HCT116 (cell line): ENCODE measurements at regions not wholly inside any gene's neighbourhood (a gene's known extent, or its start where the extent isn't known, plus 50 kb on each side); places are given as distances from the start of the nearest gene placed in this dataset.

Experiments used
- ATAC-seq: fragments of 200-7000 bp; cut with Tn5 transposase; 2 replicates; pipeline ENCODE4 v1.9.1; 2020; ENCODE audit warnings: mild to moderate bottlenecking, moderate library complexity
- BruUV-seq: library from RNA; stranded (reverse); fragments of 400-500 nt; replicated peaks from 2 replicates; lab custom pipeline; 2021; lab: Mats Ljungman, UMichigan
- CTCF ChIA-PET: fragments of 300-600 bp; sonication (Branson Sonifier 250); formaldehyde crosslinking; loops from one replicate; lab custom pipeline; 2021; ENCODE audit warnings: antibody characterized with exemption; lab: Charles Lee
- POLR2A ChIA-PET: fragments of 300-600, 350-600 bp; sonication (Branson Sonifier 250); formaldehyde crosslinking; loops from one replicate; lab custom pipeline; 2021; ENCODE audit warnings: antibody characterized with exemption; lab: Charles Lee
- RAD21 ChIA-PET, 2 experiments: fragments of 300-600 bp; sonication (Branson Sonifier 250); formaldehyde crosslinking; loops; one replicate each; lab custom pipeline; 2023; ENCODE audit warnings: low total read pairs in 2 of 2; ENCODE audit not compliant: uncharacterized antibody in 2 of 2, unreplicated experiment in 2 of 2, low non-redundant PET in 1 of 2; lab: Charles Lee
- DNase-seq: peaks from one replicate; pipeline ENCODE4 v3.0.0-alpha.2; 2010; ENCODE audit warnings: low read depth, low spot score
- H2AFZ ChIP-seq: fragments of 200-600 bp; shearing (Covaris generic), sonication (generic); 2 replicates; pipeline ENCODE4 v1.6.1; 2017; ENCODE audit warnings: low read depth, mixed run types, mixed read lengths, antibody characterized with exemption, low read length; ENCODE audit not compliant: poor library complexity, severe bottlenecking
- H3K27ac ChIP-seq: 2 replicates; pipeline ENCODE4 v1.5.1; 2012; ENCODE audit warnings: low read depth, low read length
- H3K27me3 ChIP-seq: fragments of 200-600 bp; sonication (generic); 2 replicates; pipeline ENCODE4 v1.6.1; 2016; ENCODE audit warnings: mixed run types, low read length, mixed read lengths; ENCODE audit not compliant: insufficient read depth
- H3K36me3 ChIP-seq, 2 experiments: fragments of 200-500 bp in 1 of 2; fragments of 200-600 bp in 1 of 2; sonication (Bioruptor generic) in 1 of 2; sonication (generic) in 1 of 2; 2 replicates each; pipeline versions ENCODE4 v1.5.1 to v1.6.1; 2014 to 2016; ENCODE audit warnings: low read length in 2 of 2, inconsistent platforms in 1 of 2, mixed read lengths in 1 of 2, mixed run types in 1 of 2; ENCODE audit not compliant: insufficient read depth in 2 of 2, control insufficient read depth in 1 of 2
- H3K4me1 ChIP-seq, 2 experiments: fragments of 200-600 bp in 1 of 2; sonication (generic) in 1 of 2; 2 replicates each; pipeline versions ENCODE4 v1.5.1 to v1.6.1; 2012 to 2017; ENCODE audit warnings: low read length in 2 of 2, inconsistent platforms in 1 of 2, mild to moderate bottlenecking in 1 of 2, mixed read lengths in 1 of 2, mixed run types in 1 of 2, moderate library complexity in 1 of 2; ENCODE audit not compliant: insufficient read depth in 2 of 2, control insufficient read depth in 1 of 2
- H3K4me2 ChIP-seq: fragments of 200-600 bp; sonication (generic); 2 replicates; pipeline ENCODE4 v1.6.1; 2017; ENCODE audit warnings: mixed run types, low read length, mixed read lengths
- H3K4me3 ChIP-seq, 2 experiments: fragments of 200-600 bp in 1 of 2; sonication (generic) in 1 of 2; replicated peaks in 1 of 2; 2 replicates each; pipeline ENCODE4 v1.5.1; 2011 to 2016; ENCODE audit warnings: low read length in 2 of 2, control low read depth in 1 of 2, low read depth in 1 of 2, mild to moderate bottlenecking in 1 of 2, mixed read lengths in 1 of 2, mixed run types in 1 of 2
- H3K79me2 ChIP-seq: fragments of 200-600 bp; sonication (generic); 2 replicates; pipeline ENCODE4 v1.6.1; 2017; ENCODE audit warnings: mild to moderate bottlenecking, mixed run types, low read length, moderate library complexity, mixed read lengths; ENCODE audit not compliant: insufficient read depth
- H3K9ac ChIP-seq: fragments of 200-600 bp; sonication (generic); 2 replicates; pipeline ENCODE4 v1.6.1; 2016; ENCODE audit warnings: low read length, mixed read lengths
- H3K9me2 ChIP-seq: fragments of 200-600 bp; sonication (generic), shearing (Covaris generic); 2 replicates; pipeline ENCODE4 v1.6.1; 2017; ENCODE audit warnings: mixed run types, mild to moderate bottlenecking, moderate library complexity; ENCODE audit not compliant: insufficient read depth
- H3K9me3 ChIP-seq, 2 experiments: fragments of 200-500 bp in 1 of 2; fragments of 200-600 bp in 1 of 2; sonication (Bioruptor generic) in 1 of 2; sonication (generic) in 1 of 2; 2 replicates each; pipeline ENCODE4 v1.6.1; 2014 to 2017; ENCODE audit warnings: low read length in 2 of 2, mixed read lengths in 2 of 2, inconsistent platforms in 1 of 2, low read depth in 1 of 2, mild to moderate bottlenecking in 1 of 2, mixed run types in 1 of 2, moderate library complexity in 1 of 2; ENCODE audit not compliant: control insufficient read depth in 1 of 2, insufficient read depth in 1 of 2
- H4K20me1 ChIP-seq: fragments of 200-600 bp; sonication (generic), shearing (Covaris generic); 2 replicates; pipeline ENCODE4 v1.6.1; 2017; ENCODE audit warnings: mixed run types, mild to moderate bottlenecking, moderate library complexity; ENCODE audit not compliant: insufficient read depth
- CBX3 ChIP-seq: IDR thresholded peaks from 2 replicates; pipeline ENCODE4 v1.6.1; 2012; ENCODE audit warnings: low read depth
- CEBPB ChIP-seq: IDR thresholded peaks from 2 replicates; pipeline ENCODE4 v1.6.1; 2012; ENCODE audit warnings: low read depth
- ELF1 ChIP-seq: IDR thresholded peaks from 2 replicates; pipeline ENCODE4 v1.6.1; 2012; ENCODE audit warnings: low read depth, borderline replicate concordance
- EZH2 ChIP-seq: fragments of 200-600 bp; sonication (generic); IDR thresholded peaks from 2 replicates; pipeline ENCODE4 v1.6.1; 2017; ENCODE audit warnings: antibody characterized with exemption, mixed run types
- EZH2phosphoT487 ChIP-seq: fragments of 200-600 bp; IDR thresholded peaks from 2 replicates; pipeline ENCODE4 v1.6.1; 2018; ENCODE audit warnings: antibody characterized with exemption, borderline replicate concordance
- FOSL1 ChIP-seq: IDR thresholded peaks from 2 replicates; pipeline ENCODE4 v1.6.1; 2012; ENCODE audit warnings: low read depth
- JUND ChIP-seq: IDR thresholded peaks from 2 replicates; pipeline ENCODE4 v1.6.1; 2012
- POLR2A ChIP-seq: IDR thresholded peaks from 2 replicates; pipeline ENCODE4 v1.7.0; 2011; ENCODE audit warnings: borderline replicate concordance; ENCODE audit not compliant: insufficient read depth, insufficient read length; ENCODE audit errors: extremely low read depth
- RAD21 ChIP-seq: IDR thresholded peaks from 2 replicates; pipeline ENCODE4 v1.6.1; 2012; ENCODE audit warnings: low read depth, mild to moderate bottlenecking
- SIN3A ChIP-seq: IDR thresholded peaks from 2 replicates; pipeline ENCODE4 v1.6.1; 2012; ENCODE audit warnings: low read depth
- TCF7L2 ChIP-seq: IDR thresholded peaks from 2 replicates; pipeline ENCODE4 v1.7.0; 2011; ENCODE audit warnings: borderline replicate concordance, inconsistent platforms; ENCODE audit not compliant: insufficient read depth, insufficient read length; ENCODE audit errors: extremely low read depth
- ZNF274 ChIP-seq: fragments of 200-500 bp; sonication (Bioruptor generic); IDR thresholded peaks from 2 replicates; pipeline ENCODE4 v1.6.1; 2014; ENCODE audit warnings: mild to moderate bottlenecking, low read depth, low read length, inconsistent platforms
- intact Hi-C: fragments of 100-400 bp; cut with micrococcal nuclease; formaldehyde crosslinking; loops from 2 replicates; pipeline ENCODE4 v1.10.0; 2022
- TF ChIP-seq, protein P1 (sequence below): IDR thresholded peaks from 2 replicates; pipeline ENCODE4 v1.6.1; 2012; ENCODE audit warnings: low read depth
- TF ChIP-seq, protein P2 (sequence below), 3 experiments: fragments of 200-600 bp in 1 of 3; sonication (generic) in 1 of 3; IDR thresholded peaks in 2 of 3; conservative IDR thresholded peaks in 1 of 3; 2 replicates each; pipeline ENCODE4 v1.5.1; 2012 to 2017; ENCODE audit warnings: low read depth in 2 of 3, low read length in 2 of 3, antibody characterized with exemption in 1 of 3, borderline replicate concordance in 1 of 3, control low read depth in 1 of 3, mild to moderate bottlenecking in 1 of 3, mixed read lengths in 1 of 3, mixed run types in 1 of 3, moderate library complexity in 1 of 3; ENCODE audit not compliant: insufficient read depth in 1 of 3
- TF ChIP-seq, protein P3 (sequence below): IDR thresholded peaks from 2 replicates; pipeline ENCODE4 v1.6.1; 2012

DNA sequence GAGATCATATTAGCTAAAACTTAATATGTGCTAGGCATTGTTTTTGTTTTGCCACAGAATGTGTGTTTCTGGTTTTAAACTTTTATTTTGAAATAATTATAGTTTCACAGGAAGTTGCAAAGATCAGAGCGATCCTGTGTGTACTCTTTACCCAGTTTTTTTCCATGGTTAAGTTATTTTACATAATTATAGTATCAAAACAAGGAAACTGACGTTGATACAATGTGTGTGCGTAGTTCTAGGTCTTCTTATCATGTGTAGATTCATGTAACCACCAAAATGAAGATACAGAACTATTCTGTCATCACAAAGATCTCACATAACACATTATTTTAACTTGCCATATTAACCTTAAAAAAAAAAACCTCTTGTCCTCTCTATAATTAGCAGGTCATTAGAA, 69.2 kb downstream of the BLTP1 start:
- ChIA-PET RAD21 (no interaction called here), CTCF (no interaction called here), POLR2A (no interaction called here)
- H2AFZ ChIP-seq: no peak overlapping the region
- no peaks in the 10 kb centered on the region for H3K79me2 ChIP-seq
- no peak overlapping the region for H3K9ac ChIP-seq
- no peaks in the 10 kb centered on the region for H4K20me1 ChIP-seq
- H3K9me2 ChIP-seq: no peaks in the 10 kb centered on the region
- H3K27me3 ChIP-seq: no peaks in the 10 kb centered on the region
- H3K36me3 ChIP-seq: no peaks in the 10 kb centered on the region
- TF ChIP-seq POLR2A (no peak), TCF7L2 (no peak), ELF1 (no peak), EZH2 (no peak), CEBPB (no peak), SIN3A (no peak), CBX3 (no peak), JUND (no peak), RAD21 (no peak), EZH2phosphoT487 (no peak), FOSL1 (no peak), ZNF274 (no peak)
- TF ChIP-seq, protein P1, sequence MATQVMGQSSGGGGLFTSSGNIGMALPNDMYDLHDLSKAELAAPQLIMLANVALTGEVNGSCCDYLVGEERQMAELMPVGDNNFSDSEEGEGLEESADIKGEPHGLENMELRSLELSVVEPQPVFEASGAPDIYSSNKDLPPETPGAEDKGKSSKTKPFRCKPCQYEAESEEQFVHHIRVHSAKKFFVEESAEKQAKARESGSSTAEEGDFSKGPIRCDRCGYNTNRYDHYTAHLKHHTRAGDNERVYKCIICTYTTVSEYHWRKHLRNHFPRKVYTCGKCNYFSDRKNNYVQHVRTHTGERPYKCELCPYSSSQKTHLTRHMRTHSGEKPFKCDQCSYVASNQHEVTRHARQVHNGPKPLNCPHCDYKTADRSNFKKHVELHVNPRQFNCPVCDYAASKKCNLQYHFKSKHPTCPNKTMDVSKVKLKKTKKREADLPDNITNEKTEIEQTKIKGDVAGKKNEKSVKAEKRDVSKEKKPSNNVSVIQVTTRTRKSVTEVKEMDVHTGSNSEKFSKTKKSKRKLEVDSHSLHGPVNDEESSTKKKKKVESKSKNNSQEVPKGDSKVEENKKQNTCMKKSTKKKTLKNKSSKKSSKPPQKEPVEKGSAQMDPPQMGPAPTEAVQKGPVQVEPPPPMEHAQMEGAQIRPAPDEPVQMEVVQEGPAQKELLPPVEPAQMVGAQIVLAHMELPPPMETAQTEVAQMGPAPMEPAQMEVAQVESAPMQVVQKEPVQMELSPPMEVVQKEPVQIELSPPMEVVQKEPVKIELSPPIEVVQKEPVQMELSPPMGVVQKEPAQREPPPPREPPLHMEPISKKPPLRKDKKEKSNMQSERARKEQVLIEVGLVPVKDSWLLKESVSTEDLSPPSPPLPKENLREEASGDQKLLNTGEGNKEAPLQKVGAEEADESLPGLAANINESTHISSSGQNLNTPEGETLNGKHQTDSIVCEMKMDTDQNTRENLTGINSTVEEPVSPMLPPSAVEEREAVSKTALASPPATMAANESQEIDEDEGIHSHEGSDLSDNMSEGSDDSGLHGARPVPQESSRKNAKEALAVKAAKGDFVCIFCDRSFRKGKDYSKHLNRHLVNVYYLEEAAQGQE: no peak
- TF ChIP-seq, protein P2, sequence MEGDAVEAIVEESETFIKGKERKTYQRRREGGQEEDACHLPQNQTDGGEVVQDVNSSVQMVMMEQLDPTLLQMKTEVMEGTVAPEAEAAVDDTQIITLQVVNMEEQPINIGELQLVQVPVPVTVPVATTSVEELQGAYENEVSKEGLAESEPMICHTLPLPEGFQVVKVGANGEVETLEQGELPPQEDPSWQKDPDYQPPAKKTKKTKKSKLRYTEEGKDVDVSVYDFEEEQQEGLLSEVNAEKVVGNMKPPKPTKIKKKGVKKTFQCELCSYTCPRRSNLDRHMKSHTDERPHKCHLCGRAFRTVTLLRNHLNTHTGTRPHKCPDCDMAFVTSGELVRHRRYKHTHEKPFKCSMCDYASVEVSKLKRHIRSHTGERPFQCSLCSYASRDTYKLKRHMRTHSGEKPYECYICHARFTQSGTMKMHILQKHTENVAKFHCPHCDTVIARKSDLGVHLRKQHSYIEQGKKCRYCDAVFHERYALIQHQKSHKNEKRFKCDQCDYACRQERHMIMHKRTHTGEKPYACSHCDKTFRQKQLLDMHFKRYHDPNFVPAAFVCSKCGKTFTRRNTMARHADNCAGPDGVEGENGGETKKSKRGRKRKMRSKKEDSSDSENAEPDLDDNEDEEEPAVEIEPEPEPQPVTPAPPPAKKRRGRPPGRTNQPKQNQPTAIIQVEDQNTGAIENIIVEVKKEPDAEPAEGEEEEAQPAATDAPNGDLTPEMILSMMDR (IDR thresholded peaks at IDR 0.05 in 2 of 3, conservative IDR thresholded peaks at IDR 0.05 in 1 of 3; ENCODE audit: borderline replicate concordance in 1 of 3, insufficient read depth in 1 of 3, low read depth in 2 of 3, low read length in 2 of 3): no peak
- TF ChIP-seq, protein P3, sequence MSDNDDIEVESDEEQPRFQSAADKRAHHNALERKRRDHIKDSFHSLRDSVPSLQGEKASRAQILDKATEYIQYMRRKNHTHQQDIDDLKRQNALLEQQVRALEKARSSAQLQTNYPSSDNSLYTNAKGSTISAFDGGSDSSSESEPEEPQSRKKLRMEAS: no peak
- H3K9me3 ChIP-seq: no peaks in the 10 kb centered on the region
- no peak overlapping the region for H3K4me3 ChIP-seq
- no peak overlapping the region for H3K27ac ChIP-seq
- DNase-seq (no peak), ATAC-seq (no peak)
- intact Hi-C loops: no loop called here
- no TSS peak for BruUV-seq
- no peaks in the 10 kb centered on the region for H3K4me1 ChIP-seq
- H3K4me2 ChIP-seq: no peak overlapping the region
